AG09319 (cell line): ENCODE measurements at regions not wholly inside any gene's neighbourhood (a gene's known extent, or its start where the extent isn't known, plus 50 kb on each side); places are given as distances from the start of the nearest gene placed in this dataset.

Experiments
- DNase-seq: peaks from one replicate; pipeline ENCODE4 v3.0.0-alpha.2; 2010; ENCODE audit warnings: low read depth; ENCODE audit errors: extremely low read depth
- CTCF ChIP-seq: IDR thresholded peaks from 2 replicates; pipeline ENCODE4 v1.5.1; 2011; ENCODE audit warnings: low read depth, mild to moderate bottlenecking, inconsistent platforms, low read length, moderate library complexity

DNA sequence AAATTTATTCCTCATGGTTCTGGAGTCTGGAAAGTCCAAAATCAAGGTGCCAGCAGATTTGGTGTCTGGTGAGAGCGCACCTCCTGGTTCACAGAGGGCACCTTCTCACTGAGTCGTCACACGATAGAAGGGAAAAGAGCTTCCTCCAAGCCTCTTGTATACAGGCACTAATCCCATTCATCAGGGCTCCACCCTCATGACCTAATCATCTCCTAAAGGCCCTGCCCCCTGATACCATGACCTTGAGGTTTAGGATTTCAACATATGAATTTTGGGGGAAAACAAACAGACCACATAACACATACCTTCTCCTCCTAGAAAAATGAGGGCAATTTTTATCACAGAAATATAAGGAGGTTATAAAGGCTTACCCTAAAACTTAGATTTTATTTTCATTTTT lies 88.0 kb upstream of the NFIA start:
- TF ChIP-seq CTCF = no peak
- no peak for DNase-seq

DNA sequence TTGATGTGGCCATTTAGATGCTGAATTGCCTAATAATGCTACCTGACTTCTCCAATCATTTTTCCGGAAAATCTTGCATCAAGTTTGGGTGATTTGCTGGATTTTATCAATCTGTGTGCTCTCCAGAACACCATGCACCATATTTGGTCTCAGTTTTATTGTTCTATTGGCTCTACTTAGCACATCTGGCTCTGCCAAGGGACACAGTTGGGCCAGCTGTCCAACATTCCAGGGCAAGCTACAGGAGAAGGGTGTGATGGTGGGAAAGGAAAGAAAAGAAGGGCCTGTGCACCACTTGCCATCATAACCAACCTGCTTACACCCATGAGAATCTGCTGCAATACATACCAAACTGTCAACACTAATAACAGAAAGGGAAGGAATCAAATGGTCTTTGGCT lies 90.2 kb upstream of the NFIA start:
- TF ChIP-seq CTCF = no peak
- no peak for DNase-seq

DNA sequence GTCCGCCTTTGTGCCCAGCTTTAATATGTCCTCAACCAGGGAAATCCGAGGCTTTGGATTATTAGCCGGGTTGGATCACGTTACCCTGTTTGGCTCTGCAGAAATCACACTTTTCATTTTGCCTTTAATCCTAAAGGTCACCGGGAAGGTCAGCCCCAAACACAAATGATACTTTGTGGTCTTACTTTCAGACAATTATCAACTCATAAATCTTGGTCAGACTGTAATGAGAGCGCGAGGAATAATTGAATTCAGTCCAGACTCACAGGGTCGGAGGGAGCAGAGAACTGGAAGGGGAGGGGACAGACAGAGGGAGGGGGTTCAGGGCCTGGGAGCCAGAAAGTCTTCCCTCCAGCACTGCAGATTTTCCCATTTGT lies 91.7 kb upstream of the NFIA start:
- no peak for DNase-seq
- TF ChIP-seq CTCF = no peak

DNA sequence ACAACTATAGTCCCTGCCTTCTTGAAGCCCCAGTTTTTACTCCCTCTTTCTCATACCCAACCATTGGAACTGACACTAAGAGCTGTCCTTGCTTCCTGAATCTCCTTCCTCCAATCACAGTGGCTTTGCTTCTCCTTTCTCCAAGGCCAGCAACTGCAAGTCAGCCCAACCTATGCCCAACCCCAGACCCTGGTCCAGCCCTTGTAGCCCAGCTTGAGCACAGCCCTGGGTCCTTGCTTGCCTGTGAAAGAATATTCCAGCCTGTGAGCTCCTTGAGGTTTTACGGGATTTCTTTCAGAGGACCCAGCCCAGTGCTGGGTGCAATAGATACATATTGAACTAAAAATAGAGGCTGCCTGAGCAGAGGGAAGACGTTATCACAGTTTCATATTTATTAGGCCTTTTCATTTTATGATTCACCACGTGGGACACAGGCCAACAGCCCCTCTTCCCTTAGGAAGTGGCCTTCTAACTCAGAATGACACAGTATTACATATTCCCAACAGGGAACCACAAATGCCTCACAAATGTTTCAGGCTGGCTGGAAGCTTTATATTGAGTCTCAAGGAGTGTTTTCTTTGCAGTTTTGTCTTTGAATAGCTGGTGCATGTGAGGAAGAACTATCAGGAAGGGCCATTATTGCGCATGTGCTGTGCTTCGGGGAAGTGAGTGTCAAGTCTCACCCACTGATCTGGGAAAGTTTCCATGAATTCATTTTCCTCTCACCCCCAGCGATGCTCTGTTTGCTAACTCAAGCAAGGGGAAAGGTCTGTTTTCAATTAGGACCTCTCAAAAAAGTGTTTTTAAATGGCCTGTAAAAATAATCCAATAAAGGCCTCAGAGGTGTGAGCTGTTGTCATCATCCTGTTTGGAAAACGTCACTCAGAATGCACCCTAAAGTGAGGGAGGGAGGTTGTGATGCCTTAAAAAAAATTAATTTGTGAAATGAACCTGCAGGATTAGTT lies 92.3 kb upstream of the NFIA start:
- peak; percentile 75 for DNase-seq
- no peak for TF ChIP-seq CTCF

DNA sequence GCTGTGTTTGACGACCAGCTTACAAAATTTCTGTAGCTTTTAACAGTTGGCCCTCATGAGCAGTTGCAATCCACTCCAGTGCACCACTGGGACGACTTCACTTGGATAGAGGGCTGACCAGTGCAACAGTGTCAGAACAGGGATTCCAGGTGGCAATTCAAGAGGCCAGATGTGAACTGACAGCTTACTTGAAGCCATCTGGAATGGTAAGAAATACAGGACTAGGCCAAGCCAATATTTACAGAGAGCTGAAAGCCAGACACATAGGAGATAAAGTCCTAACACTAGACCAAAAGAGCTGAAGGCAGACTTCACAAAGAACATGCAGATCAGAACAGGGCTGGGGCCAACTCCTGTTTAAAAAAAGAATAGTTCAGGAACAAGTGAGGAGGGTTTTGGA lies 93.5 kb upstream of the NFIA start:
- TF ChIP-seq CTCF = no peak
- DNase-seq = no peak

DNA sequence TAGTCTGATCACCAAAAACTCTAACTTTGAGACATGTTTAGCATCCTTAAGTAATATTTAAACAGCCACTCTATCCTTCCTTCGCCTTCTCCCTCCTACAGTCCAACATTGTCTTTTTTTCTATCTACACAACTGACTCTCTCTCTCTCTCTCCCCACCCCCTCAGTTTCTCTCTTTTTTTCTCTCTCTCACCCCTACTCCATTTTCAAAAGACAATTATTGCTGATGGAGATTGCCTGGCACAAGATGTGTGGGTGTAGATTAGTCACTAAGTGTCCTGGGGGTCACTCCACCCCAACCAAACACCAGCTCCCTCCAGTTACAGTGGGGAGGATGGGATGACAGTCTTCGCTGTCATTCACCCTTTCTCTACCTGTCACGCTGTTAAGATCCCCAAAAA lies 94.5 kb upstream of the NFIA start:
- no peak for TF ChIP-seq CTCF
- no peak for DNase-seq

DNA sequence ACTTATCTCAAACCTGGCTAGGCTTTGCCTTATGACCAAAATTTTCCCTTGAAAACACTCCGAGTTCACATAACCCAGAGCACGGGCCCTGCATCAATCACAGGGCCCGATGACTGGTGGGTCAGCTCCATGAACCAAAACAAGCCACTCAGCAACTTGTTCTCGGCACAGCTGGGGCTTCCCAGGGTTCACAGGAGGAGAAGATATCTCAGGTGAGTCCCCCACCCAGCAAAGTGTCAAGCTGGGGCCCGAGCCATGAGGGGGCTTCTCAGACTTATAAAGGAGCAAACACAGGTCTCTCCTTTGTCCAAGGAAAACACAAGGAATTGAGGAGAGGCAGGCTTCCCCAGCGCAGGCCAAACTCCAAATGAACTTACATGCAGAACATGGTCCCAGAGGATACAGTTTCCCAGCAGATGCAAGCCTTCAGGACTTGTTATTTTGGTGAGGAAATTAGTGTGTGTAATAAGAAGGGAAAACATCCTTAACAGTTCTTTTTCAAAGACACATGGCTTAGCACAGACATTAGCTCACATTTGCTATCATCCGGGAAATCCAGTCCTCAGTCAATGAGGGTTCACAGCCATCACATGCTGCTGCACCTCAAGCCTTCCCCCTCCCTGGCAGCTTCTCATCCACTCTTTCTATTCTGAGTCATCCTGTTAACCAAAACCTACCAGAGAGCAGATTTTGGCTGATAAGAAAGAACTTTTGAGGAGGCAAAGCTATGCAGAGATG lies 98.1 kb upstream of the NFIA start:
- no peak for DNase-seq
- no peak; the same call in 1 of the 2 replicates for TF ChIP-seq CTCF
